GM18508 (cell line): ENCODE measurements at regions not wholly inside any gene's neighbourhood (a gene's known extent, or its start where the extent isn't known, plus 50 kb on each side); places are given as distances from the start of the nearest gene placed in this dataset.

Experiments used
- ATAC-seq: cut with Tn5 transposase; IDR thresholded peaks from one replicate; pipeline ENCODE4 v1.9.1; 2021; ENCODE audit warnings: moderate number of reproducible peaks; ENCODE audit not compliant: insufficient read depth, unreplicated experiment

GRCh38 chr12:97082029-97082428 is 175.0 kb downstream of the NEDD1 start:
- ATAC-seq, result no peak

- ATAC-seq, result no peak
Measured at GRCh38 chr12:97093187-97093683, 186.2 kb downstream of the NEDD1 start.

GRCh38 chr12:97097734-97098133 is 190.7 kb downstream of the NEDD1 start:
- ATAC-seq, result no peak

- no peak for ATAC-seq
Measured at GRCh38 chr12:97109441-97109840, 202.4 kb downstream of the NEDD1 start.

DNA sequence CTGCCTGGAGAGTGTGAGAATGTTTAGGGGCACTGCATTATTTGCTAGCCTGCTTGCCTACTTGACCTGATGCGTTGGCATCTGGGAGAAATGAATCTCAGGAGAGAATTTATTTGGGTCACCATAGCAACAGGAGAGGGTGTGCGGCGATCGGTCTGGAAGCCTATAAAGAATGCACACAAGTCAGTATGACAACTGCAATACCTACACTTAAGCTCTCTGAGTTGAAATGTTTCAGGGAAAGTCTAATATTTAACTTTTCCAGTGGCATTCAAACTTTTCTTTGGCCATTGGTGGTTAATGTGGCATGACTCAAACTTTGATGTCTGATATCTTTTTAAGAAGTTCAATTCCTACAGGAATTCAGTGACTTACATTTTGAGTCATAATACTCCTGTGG is 205.1 kb downstream of the NEDD1 start:
- ATAC-seq, result no peak

DNA sequence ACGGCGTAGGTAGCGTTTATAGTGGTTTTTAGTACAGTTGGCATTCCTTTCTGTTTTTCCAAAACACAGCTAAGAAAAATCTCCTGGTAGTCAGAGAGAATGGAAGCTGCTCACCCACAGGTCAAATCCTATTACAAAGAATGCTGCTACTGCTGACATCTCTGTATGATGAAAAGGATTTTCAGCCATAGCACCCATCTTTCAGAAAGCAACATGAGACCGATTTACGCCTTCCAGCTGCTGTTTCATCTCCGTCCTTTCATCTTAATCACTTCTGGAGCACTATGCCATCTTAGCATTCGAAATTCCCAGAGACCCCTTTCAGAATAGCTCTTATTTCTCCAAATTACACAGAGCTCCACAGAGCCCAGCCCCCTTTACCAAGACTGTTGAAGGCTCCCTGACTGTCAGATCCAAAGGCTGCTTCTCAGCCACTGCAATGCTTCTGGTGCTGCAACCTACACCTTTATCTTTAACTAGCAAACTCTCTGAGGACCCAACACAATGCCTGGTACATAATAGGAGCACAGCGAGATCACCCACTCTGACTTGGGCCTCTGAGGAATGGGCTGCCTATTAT is 211.8 kb downstream of the NEDD1 start:
- no peak for ATAC-seq

DNA sequence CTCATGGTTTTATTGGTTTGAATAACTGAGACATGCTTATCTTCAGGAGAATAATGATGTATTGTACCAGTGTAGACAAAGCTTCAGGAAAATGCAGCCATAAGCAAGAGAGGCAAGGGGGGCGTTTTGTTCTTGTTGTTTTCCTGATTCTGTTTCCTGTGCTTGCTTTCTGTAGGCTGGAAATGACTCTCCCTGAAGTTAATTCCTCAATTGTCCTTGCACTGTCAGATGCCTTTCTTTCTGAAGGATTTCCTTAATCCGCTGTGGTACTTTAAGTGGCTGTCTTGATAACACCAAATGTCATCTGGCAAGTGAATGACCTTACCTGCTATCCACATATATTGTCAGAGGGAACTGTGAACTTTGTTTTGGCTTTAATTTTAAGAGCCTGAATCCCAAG is 220.0 kb downstream of the NEDD1 start:
- ATAC-seq, result no peak

- no peak for ATAC-seq
Measured at GRCh38 chr12:97131220-97131981, 224.3 kb downstream of the NEDD1 start.

DNA sequence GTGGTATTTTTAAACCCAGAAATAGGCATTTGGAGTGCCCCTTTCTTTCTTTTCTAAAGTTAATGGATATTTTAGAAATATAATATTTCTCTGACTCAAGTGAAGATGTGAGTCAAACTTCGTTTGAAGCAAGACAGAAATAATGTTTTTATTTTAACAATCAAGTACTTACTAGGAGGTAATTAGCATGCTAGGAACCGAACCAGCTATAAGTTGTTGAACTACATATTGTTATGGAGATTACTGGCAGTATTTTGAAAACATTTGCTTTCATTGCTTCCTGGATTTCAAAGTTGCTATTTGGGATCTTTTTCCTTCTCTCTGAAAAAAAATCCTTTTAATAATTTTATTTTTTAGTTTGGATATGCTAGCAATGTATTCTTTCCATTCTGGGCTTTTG is 225.2 kb downstream of the NEDD1 start:
- no peak for ATAC-seq

DNA sequence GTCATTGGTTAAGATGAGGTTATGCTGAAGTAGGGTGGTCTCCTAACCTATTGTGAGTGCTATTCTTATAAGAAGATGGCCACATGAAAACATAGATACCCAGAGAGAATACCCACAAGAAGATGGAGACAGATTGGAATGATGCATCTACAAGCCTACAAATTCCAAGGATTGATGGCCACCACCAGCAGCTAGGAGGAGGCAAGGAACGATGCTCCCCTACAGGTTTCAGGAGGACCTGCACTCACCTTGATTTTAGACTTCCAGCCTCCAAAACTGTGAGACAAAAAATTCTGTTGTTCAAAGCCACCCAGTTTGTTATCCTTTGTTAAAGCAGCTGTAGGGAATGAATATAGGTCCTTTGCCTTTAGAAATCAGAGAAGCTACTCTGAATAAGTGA is 227.4 kb downstream of the NEDD1 start:
- no peak for ATAC-seq

GRCh38 chr12:97140355-97140754 is 233.3 kb downstream of the NEDD1 start:
- no peak for ATAC-seq

- no peak for ATAC-seq
Measured at GRCh38 chr12:97142737-97143410, 235.8 kb downstream of the NEDD1 start.

GRCh38 chr12:97148941-97149559 is 242.0 kb downstream of the NEDD1 start:
- ATAC-seq, result peak; percentile 98

DNA sequence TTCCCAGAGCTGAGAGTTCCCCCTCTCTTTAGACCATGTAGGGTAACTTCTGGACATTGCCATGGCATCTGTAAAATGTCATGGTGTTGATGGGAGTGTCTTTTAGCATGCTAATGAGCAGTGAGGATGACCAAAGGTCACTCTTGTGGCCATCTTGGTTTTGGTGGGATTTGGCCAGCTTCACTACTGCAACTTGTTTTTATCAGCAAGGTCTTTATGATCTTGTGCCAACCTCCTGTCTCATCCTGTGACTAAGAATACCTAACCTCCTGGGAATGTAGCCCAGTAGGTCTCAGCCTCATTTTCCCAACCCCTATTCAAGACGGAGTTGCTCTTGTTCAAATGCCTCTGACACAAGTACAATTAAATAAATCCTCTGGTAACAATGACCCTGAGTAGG is 244.4 kb downstream of the NEDD1 start:
- ATAC-seq, result no peak

DNA sequence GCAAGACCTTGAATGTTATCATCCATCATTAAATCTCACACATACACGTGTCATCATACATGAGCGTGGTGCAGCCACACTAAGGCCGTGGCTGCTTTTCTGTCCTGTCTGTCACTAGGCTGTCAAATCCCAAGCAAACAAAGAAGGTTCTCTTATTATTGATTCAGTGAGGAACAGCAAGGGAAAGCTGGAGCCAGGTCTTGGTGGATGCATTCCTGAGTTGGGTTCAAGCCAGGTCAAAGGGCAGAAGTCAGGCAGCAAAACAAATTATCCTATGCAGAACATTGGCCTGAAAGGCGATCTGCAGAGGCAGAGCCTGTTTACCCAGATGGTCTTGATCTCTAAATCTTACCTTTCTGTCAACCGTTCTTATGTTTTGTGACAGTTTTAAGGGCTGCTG is 252.3 kb downstream of the NEDD1 start:
- ATAC-seq, result no peak

- ATAC-seq, result no peak
Measured at GRCh38 chr12:97160277-97160676, 253.2 kb downstream of the NEDD1 start.

GRCh38 chr12:97162173-97162572 is 255.1 kb downstream of the NEDD1 start:
- no peak for ATAC-seq

GRCh38 chr12:97164936-97165335 is 257.9 kb downstream of the NEDD1 start:
- ATAC-seq, result no peak

DNA sequence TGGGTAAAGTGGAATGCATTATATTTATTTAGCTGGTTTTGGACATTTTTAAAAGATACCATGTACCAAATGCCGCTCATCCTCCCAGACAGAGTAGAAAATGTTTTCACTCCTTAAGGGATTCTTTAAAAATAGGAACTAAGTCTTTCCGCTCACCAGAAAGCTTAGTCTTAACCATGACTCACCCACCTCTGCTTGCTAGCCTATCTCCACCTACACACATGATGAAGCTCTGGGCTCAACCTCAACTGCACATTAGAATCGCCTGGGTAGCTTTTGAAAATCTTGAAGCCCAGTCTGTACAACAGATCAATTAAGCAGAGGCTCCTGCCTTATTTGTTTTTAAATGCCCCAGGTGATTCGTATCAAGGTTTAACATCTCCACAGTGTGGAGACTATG is 260.5 kb downstream of the NEDD1 start:
- ATAC-seq, result no peak

DNA sequence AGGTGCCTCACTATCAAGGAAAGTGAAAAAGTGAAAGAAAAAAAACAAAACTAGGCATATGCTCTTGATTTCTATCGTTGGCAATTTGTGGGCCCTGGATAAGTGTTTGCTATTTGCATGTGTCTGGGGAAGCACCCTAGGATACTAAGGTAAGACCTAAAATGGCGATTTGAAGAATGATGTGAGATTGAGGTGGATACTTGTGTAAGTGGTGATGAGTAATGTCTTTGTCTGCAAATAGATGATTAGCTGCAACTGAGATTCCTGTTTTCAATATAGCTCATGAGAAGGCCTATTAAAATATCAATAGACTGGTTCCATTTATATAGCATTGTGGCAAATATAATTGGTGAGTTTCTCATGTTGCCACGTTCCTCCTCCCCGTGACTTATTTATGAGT is 261.7 kb downstream of the NEDD1 start:
- ATAC-seq, result no peak
